DMS53 treated with DMSO at 0.1 percent for 48 hours (cell line): ENCODE measurements at regions not wholly inside any gene's neighbourhood (a gene's known extent, or its start where the extent isn't known, plus 50 kb on each side); places are given as distances from the start of the nearest gene placed in this dataset.
"Not testable (repeated sequence)": the region's sequence is repeated elsewhere in the genome, so short reads cannot be mapped to it uniquely, and the experiment has no call there.

Source experiments
- DNase-seq: peaks from one replicate; lab custom pipeline; 2025; ENCODE audit not compliant: unreplicated experiment; lab: John Stamatoyannopoulos, UW

GRCh38 chr6:4725136-4725760, 51.0 kb upstream of the CDYL start:
- not testable (repeated sequence) for DNase-seq

- not testable (repeated sequence) for DNase-seq
Measured at GRCh38 chr6:4724727-4725126, 51.5 kb upstream of the CDYL start.

GRCh38 chr6:4723383-4723782, 52.8 kb upstream of the CDYL start:
- no peak for DNase-seq

- not testable (repeated sequence) for DNase-seq
Measured at GRCh38 chr6:4721368-4721767, 54.8 kb upstream of the CDYL start.

GRCh38 chr6:4719491-4719890, 56.7 kb upstream of the CDYL start:
- no peak for DNase-seq

- DNase-seq, result no peak
Measured at GRCh38 chr6:4717856-4718255, 58.3 kb upstream of the CDYL start.

- DNase-seq, result no peak
Measured at GRCh38 chr6:4717124-4717523, 59.1 kb upstream of the CDYL start.

GRCh38 chr6:4714961-4715501, 61.2 kb upstream of the CDYL start:
- DNase-seq, result no peak

GRCh38 chr6:4712291-4712690, 63.9 kb upstream of the CDYL start:
- DNase-seq, result no peak

GRCh38 chr6:4707011-4707410, 69.2 kb upstream of the CDYL start:
- no peak for DNase-seq

GRCh38 chr6:4705809-4706208, 70.4 kb upstream of the CDYL start:
- DNase-seq, result no peak

GRCh38 chr6:4703382-4703781, 72.8 kb upstream of the CDYL start:
- no peak for DNase-seq

GRCh38 chr6:4698901-4699659, 77.1 kb upstream of the CDYL start:
- no peak for DNase-seq

- peak; percentile 23 for DNase-seq
Measured at GRCh38 chr6:4693173-4693970, 82.8 kb upstream of the CDYL start.

GRCh38 chr6:4692664-4693063, 83.5 kb upstream of the CDYL start:
- no peak for DNase-seq

GRCh38 chr6:4687989-4688947, 87.9 kb upstream of the CDYL start:
- DNase-seq, result peak; percentile 32

- no peak for DNase-seq
Measured at GRCh38 chr6:4687656-4687988, 88.6 kb upstream of the CDYL start.

- DNase-seq, result no peak
Measured at GRCh38 chr6:4682431-4683097, 93.6 kb upstream of the CDYL start.

- DNase-seq, result no peak
Measured at GRCh38 chr6:4678506-4679300, 97.5 kb upstream of the CDYL start.

GRCh38 chr6:4677751-4678065, 98.5 kb upstream of the CDYL start:
- no peak for DNase-seq
